H1 (cell line): ENCODE measurements at regions not wholly inside any gene's neighbourhood (a gene's known extent, or its start where the extent isn't known, plus 50 kb on each side); places are given as distances from the start of the nearest gene placed in this dataset.

Experiments
- CTCF ChIA-PET: fragments of 300-600 bp; sonication (Branson Sonifier 250); formaldehyde crosslinking; loops from one replicate; lab custom pipeline; 2021; ENCODE audit not compliant: partially characterized antibody; lab: Charles Lee
- POLR2A ChIA-PET: fragments of 300-600 bp; sonication (Branson Sonifier 250); formaldehyde crosslinking; loops from one replicate; lab custom pipeline; 2021; ENCODE audit warnings: inconsistent platforms; ENCODE audit not compliant: partially characterized antibody; lab: Charles Lee
- DNase-seq, 2 experiments: peaks; one replicate each; pipeline versions ENCODE4 v3.0.0 to v3.0.0-alpha.2; 2010 to 2022; ENCODE audit warnings: low spot score in 2 of 2, low read depth in 1 of 2, mixed read lengths in 1 of 2
- FAIRE-seq: peaks from 2 replicates; lab custom pipeline; 2011; peaks lifted over from hg19 to GRCh38; lab: Jason Lieb, UNC
- H2AFZ ChIP-seq: 2 replicates; pipeline ENCODE4 v1.8.1; 2012; ENCODE audit warnings: low read length, inconsistent platforms
- H2AK5ac ChIP-seq: 2 replicates; pipeline ENCODE4 v1.6.1; 2013; ENCODE audit warnings: low read depth, low read length
- H2BK120ac ChIP-seq: replicated peaks from 2 replicates; pipeline ENCODE3; 2013; ENCODE audit warnings: low read depth, low read length, inconsistent platforms
- H2BK12ac ChIP-seq: 2 replicates; pipeline ENCODE4 v1.6.1; 2013; ENCODE audit warnings: low read depth, low read length
- H2BK15ac ChIP-seq: 2 replicates; pipeline ENCODE4 v1.6.1; 2013; ENCODE audit warnings: low read length
- H2BK20ac ChIP-seq: 2 replicates; pipeline ENCODE4 v1.6.1; 2013; ENCODE audit warnings: low read length
- H2BK5ac ChIP-seq: 2 replicates; pipeline ENCODE4 v1.6.1; 2013; ENCODE audit warnings: low read depth, low read length
- H3K14ac ChIP-seq: 2 replicates; pipeline ENCODE4 v1.6.1; 2013; ENCODE audit warnings: inconsistent platforms; ENCODE audit not compliant: insufficient read length
- H3K18ac ChIP-seq: 2 replicates; pipeline ENCODE4 v1.6.1; 2013; ENCODE audit warnings: low read length; ENCODE audit errors: extremely low read depth
- H3K23ac ChIP-seq: 2 replicates; pipeline ENCODE4 v1.6.1; 2013; ENCODE audit warnings: inconsistent platforms; ENCODE audit not compliant: insufficient read length
- H3K23me2 ChIP-seq: 2 replicates; pipeline ENCODE4 v1.6.1; 2013; ENCODE audit warnings: low read depth, low read length
- H3K27ac ChIP-seq: 2 replicates; pipeline ENCODE4 v1.6.1; 2011; ENCODE audit warnings: low read depth, low read length, inconsistent platforms
- H3K27me3 ChIP-seq, 4 experiments: replicated peaks in 1 of 4; 1 replicate in 1 of 4; 2 replicates in 3 of 4; pipeline versions ENCODE4 v1.6.1 to v1.8.1; 2011 to 2013; ENCODE audit warnings: low read length in 3 of 4, mild to moderate bottlenecking in 3 of 4, inconsistent platforms in 2 of 4, mixed read lengths in 2 of 4, moderate library complexity in 1 of 4; ENCODE audit not compliant: control insufficient read depth in 3 of 4, insufficient read depth in 3 of 4; ENCODE audit errors: extremely low read depth in 1 of 4
- H3K36me3 ChIP-seq, 4 experiments: 2 replicates each; pipeline versions ENCODE4 v1.6.1 to v1.8.1; 2011 to 2013; ENCODE audit warnings: mild to moderate bottlenecking in 4 of 4, low read length in 3 of 4, moderate library complexity in 2 of 4, control low read depth in 1 of 4, inconsistent platforms in 1 of 4; ENCODE audit not compliant: insufficient read depth in 4 of 4, control insufficient read depth in 2 of 4
- H3K4ac ChIP-seq: replicated peaks from 2 replicates; pipeline ENCODE3; 2013; ENCODE audit warnings: low read length, low read depth, mixed read lengths, inconsistent platforms; ENCODE audit not compliant: insufficient read length
- H3K4me1 ChIP-seq, 4 experiments: replicated peaks in 1 of 4; 1 replicate in 1 of 4; 2 replicates in 3 of 4; pipeline versions ENCODE4 v1.6.1 to v1.8.1; 2011 to 2013; ENCODE audit warnings: low read length in 3 of 4, inconsistent platforms in 2 of 4, mixed read lengths in 1 of 4; ENCODE audit not compliant: insufficient read depth in 4 of 4, control insufficient read depth in 3 of 4
- H3K4me2 ChIP-seq, 2 experiments: 2 replicates each; pipeline versions ENCODE4 v1.6.1 to v1.8.1; 2011 to 2013; ENCODE audit warnings: low read depth in 2 of 2, low read length in 2 of 2, control low read depth in 1 of 2, inconsistent platforms in 1 of 2, mild to moderate bottlenecking in 1 of 2; ENCODE audit not compliant: insufficient read depth in 1 of 2
- H3K4me3 ChIP-seq, 4 experiments: fragments of 200-600, 300-600 bp in 1 of 4; sonication (generic), shearing (Covaris generic), sonication (Bioruptor Twin) in 1 of 4; 2 replicates each; pipeline versions ENCODE4 v1.5.1 to v1.8.1; 2011 to 2016; ENCODE audit warnings: low read length in 4 of 4, low read depth in 3 of 4, control low read depth in 2 of 4, inconsistent platforms in 2 of 4, mild to moderate bottlenecking in 2 of 4, mixed read lengths in 1 of 4, moderate library complexity in 1 of 4; ENCODE audit not compliant: insufficient read depth in 2 of 4; ENCODE audit errors: extremely low read depth in 1 of 4
- H3K56ac ChIP-seq: replicated peaks from 2 replicates; pipeline ENCODE3; 2013; ENCODE audit warnings: low read depth, mild to moderate bottlenecking, mixed read lengths, low read length, inconsistent platforms; ENCODE audit not compliant: insufficient read length
- H3K79me1 ChIP-seq: 2 replicates; pipeline ENCODE4 v1.6.1; 2013; ENCODE audit warnings: low read depth, low read length, control low read depth
- H3K79me2 ChIP-seq, 2 experiments: 2 replicates each; pipeline versions ENCODE4 v1.6.1 to v1.8.1; 2012 to 2013; ENCODE audit warnings: low read length in 2 of 2, mild to moderate bottlenecking in 2 of 2, inconsistent platforms in 1 of 2; ENCODE audit not compliant: insufficient read depth in 2 of 2, control insufficient read depth in 1 of 2
- H3K9ac ChIP-seq, 4 experiments: replicated peaks in 1 of 4; 1 replicate in 1 of 4; 2 replicates in 3 of 4; pipeline versions ENCODE4 v1.6.1 to v1.8.1; 2011 to 2013; ENCODE audit warnings: low read depth in 3 of 4, low read length in 3 of 4, control low read depth in 2 of 4, mild to moderate bottlenecking in 2 of 4, moderate library complexity in 2 of 4, inconsistent platforms in 1 of 4; ENCODE audit errors: extremely low read depth in 1 of 4
- H3K9me3 ChIP-seq, 2 experiments: 2 replicates each; pipeline versions ENCODE4 v1.6.1 to v1.8.1; 2012 to 2013; ENCODE audit warnings: mild to moderate bottlenecking in 2 of 2, moderate library complexity in 2 of 2, control low read depth in 1 of 2, inconsistent platforms in 1 of 2, low read depth in 1 of 2, low read length in 1 of 2, mixed read lengths in 1 of 2; ENCODE audit not compliant: insufficient read depth in 2 of 2
- H4K20me1 ChIP-seq, 2 experiments: replicated peaks in 1 of 2; 2 replicates each; pipeline versions ENCODE3 to v1.8.1; 2011 to 2013; ENCODE audit warnings: inconsistent platforms in 2 of 2, low read length in 2 of 2, mild to moderate bottlenecking in 1 of 2; ENCODE audit not compliant: insufficient read depth in 2 of 2, control insufficient read depth in 1 of 2
- H4K5ac ChIP-seq: 2 replicates; pipeline ENCODE4 v1.6.1; 2013; ENCODE audit warnings: low read length, low read depth, mixed read lengths, inconsistent platforms; ENCODE audit not compliant: insufficient read length
- H4K8ac ChIP-seq: 2 replicates; pipeline ENCODE4 v1.8.0; 2013; ENCODE audit warnings: mild to moderate bottlenecking, moderate library complexity, low read length, inconsistent platforms; ENCODE audit not compliant: insufficient read depth; ENCODE audit errors: extremely low read depth
- H4K91ac ChIP-seq: replicated peaks from 2 replicates; pipeline ENCODE3; 2013; ENCODE audit warnings: low read length, mixed read lengths, inconsistent platforms; ENCODE audit not compliant: insufficient read length
- CHD2 ChIP-seq: IDR thresholded peaks from 2 replicates; pipeline ENCODE4 v1.6.1; 2012; ENCODE audit warnings: low read length, improper control_type of control experiment
- CREB1 ChIP-seq: IDR thresholded peaks from 2 replicates; pipeline ENCODE4 v1.6.1; 2012; ENCODE audit warnings: inconsistent platforms
- SIRT6 ChIP-seq: IDR thresholded peaks from one replicate; pipeline ENCODE4 v1.7.1; 2012; ENCODE audit warnings: low read length, inconsistent platforms
- WGBS, 2 experiments: shearing (Covaris generic) in 1 of 2; methylation state at CpG; one replicate each; pipeline versions ENCODE4 v1.1.6 to v1.1.7; 2013 to 2015; ENCODE audit warnings: low lambda C conversion rate in 2 of 2, mixed read lengths in 2 of 2, inconsistent platforms in 1 of 2, low coverage in 1 of 2, missing lambda C conversion rate in 1 of 2; ENCODE audit not compliant: insufficient replicate concordance in 2 of 2, insufficient coverage in 1 of 2, insufficient read length in 1 of 2; ENCODE audit errors: extremely low coverage in 1 of 2, missing lambda C conversion rate in 1 of 2; 5-methylcytosine and 5-hydroxymethylcytosine counted together

DNA sequence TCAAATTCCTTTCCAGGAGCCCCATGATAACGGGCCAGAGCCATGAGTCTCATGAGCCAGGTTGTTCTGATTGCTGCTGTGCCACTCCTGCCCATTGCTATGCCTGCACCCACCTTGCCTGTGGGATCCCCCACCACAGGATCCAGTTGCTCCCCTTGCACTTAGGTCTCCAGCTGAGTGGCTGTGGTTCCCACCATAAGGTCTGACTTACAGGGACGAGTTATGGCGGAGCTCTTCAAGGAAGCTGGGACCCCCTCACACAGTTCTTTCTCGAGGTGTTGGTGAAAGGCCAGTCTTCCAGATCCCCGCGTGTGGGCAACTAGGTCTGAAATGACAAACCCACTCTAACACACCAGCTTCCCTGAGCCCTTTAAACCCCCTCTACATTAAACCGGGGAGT is 111.9 kb upstream of the C14orf180 start:
- H3K9me3 ChIP-seq: no peaks in the 10 kb centered on the region
- H3K56ac ChIP-seq: no peak overlapping the region
- H3K79me2 ChIP-seq: no peaks in the 10 kb centered on the region
- no peak overlapping the region for H3K23ac ChIP-seq
- no peak for TF ChIP-seq SIRT6
- no peak for TF ChIP-seq CREB1
- TF ChIP-seq CHD2: no peak
- TF ChIP-seq, all 59 proteins: peak for 0
- Histone ChIP-seq H2BK120ac (no peak overlapping the region), H3K9ac (no peak overlapping the region), H3K4me2 (no peak overlapping the region), H4K20me1 (peaks cover 0 to 10% of the 10 kb centered on the region in 2 experiments), H2BK12ac (no peak overlapping the region), H3K27ac (no peak overlapping the region), H2AFZ (no peak overlapping the region), H3K4me3 (no peak overlapping the region), H3K27me3 (peaks cover 2 to 13% (median 10%) of the 10 kb centered on the region in 4 experiments), H4K5ac (no peak overlapping the region), H3K14ac (no peak overlapping the region), H2BK5ac (no peak overlapping the region), H2BK20ac (no peak overlapping the region), H3K23me2 (peaks cover 9% of the 10 kb centered on the region; the same call in 1 of the 2 replicates), H3K79me1 (no peaks in the 10 kb centered on the region), H4K91ac (no peak overlapping the region), H4K8ac (no peak overlapping the region; the same call in 1 of the 2 replicates), H3K36me3 (no peaks in the 10 kb centered on the region), H3K4me1 (no peaks in the 10 kb centered on the region; a peak in 1 of 7 replicates), H3K18ac (no peak overlapping the region; the same call in 1 of the 2 replicates), H2AK5ac (no peak overlapping the region), H3K4ac (no peak overlapping the region), H2BK15ac (no peak overlapping the region)
- ChIA-PET POLR2A (no interaction called here), CTCF (interaction anchor here (1.1 kb wide), 1 partner anchor 32 kb away, joined by 3 read pairs; no protein-coding TSS in a partner anchor)
- WGBS, 2 experiments: 90% methylated on average over 7 of the region's 7 CpGs; no CpG with 5 or more reads in 1 of the 2 experiments
- FAIRE-seq (no peak), DNase-seq (no peak)
